Sigmoid colon (tissue), 6 donors: ENCODE measurements at regions not wholly inside any gene's neighbourhood (a gene's known extent, or its start where the extent isn't known, plus 50 kb on each side); places are given as distances from the start of the nearest gene placed in this dataset.

ENCODE experiments used
- DNase-seq: peaks from one replicate; pipeline ENCODE4 v3.0.0-alpha.2; 2019
- H3K27ac ChIP-seq, 4 donors: fragments of 200-600 bp; sonication (generic); one replicate each; pipeline ENCODE4 v1.5.1; 2016 to 2019; ENCODE audit warnings: mild to moderate bottlenecking in 1 of 4
- H3K27me3 ChIP-seq, 3 donors: fragments of 200-600 bp; sonication (generic); one replicate each; pipeline ENCODE4 v1.5.1; 2019; ENCODE audit warnings: mild to moderate bottlenecking in 1 of 3
- H3K36me3 ChIP-seq, 4 donors: fragments of 200-600 bp; sonication (generic); one replicate each; pipeline ENCODE4 v1.5.1; 2016 to 2019
- H3K4me1 ChIP-seq, 4 donors: fragments of 200-600 bp; sonication (generic); one replicate each; pipeline ENCODE4 v1.5.1; 2017 to 2019
- H3K4me3 ChIP-seq, 4 donors: fragments of 200-600 bp; sonication (generic); one replicate each; pipeline ENCODE4 v1.5.1; 2017 to 2019; ENCODE audit warnings: mild to moderate bottlenecking in 2 of 4, moderate library complexity in 1 of 4
- H3K9me3 ChIP-seq, 4 donors: fragments of 200-600 bp in 3 of 4; sonication (generic) in 3 of 4; one replicate each; pipeline versions ENCODE4 v1.5.1 to v1.6.1; 2013 to 2019
- EP300 ChIP-seq, 4 donors: sonication (generic); formaldehyde crosslinking; IDR thresholded peaks; one replicate each; pipeline ENCODE4 v1.6.1; 2017; ENCODE audit warnings: antibody characterized with exemption in 4 of 4
- POLR2A ChIP-seq, 2 donors: fragments of 450-650 bp; IDR thresholded peaks; one replicate each; pipeline ENCODE4 v1.6.1; 2016; ENCODE audit warnings: antibody characterized with exemption in 2 of 2, mild to moderate bottlenecking in 2 of 2, moderate library complexity in 2 of 2
- POLR2AphosphoS5 ChIP-seq, 4 donors: sonication (generic); formaldehyde crosslinking; IDR thresholded peaks; one replicate each; pipeline ENCODE4 v1.6.1; 2017; ENCODE audit warnings: antibody characterized with exemption in 4 of 4
- WGBS, 2 donors: extraction: QIAGEN DNeasy Blood & Tissue Kit; methylation state at CpG; one replicate each; pipeline ENCODE4 v1.1.7; 2013; 5-methylcytosine and 5-hydroxymethylcytosine counted together
- intact Hi-C: fragments of 100-400 bp; cut with DNase I; formaldehyde crosslinking; loops from one replicate; pipeline ENCODE4 v1.15.1; 2023
- TF ChIP-seq, protein P1 (sequence below), 4 experiments: fragments of 450-650 bp in 3 of 4; fragments of 200-600 bp in 1 of 4; IDR thresholded peaks; one replicate each; pipeline ENCODE4 v1.5.1; 2016 to 2019; ENCODE audit warnings: antibody characterized with exemption in 4 of 4, mild to moderate bottlenecking in 3 of 4, moderate library complexity in 2 of 4
- donor health status: healthy with polysubstance abuse.
- donor health status: healthy.

DNA sequence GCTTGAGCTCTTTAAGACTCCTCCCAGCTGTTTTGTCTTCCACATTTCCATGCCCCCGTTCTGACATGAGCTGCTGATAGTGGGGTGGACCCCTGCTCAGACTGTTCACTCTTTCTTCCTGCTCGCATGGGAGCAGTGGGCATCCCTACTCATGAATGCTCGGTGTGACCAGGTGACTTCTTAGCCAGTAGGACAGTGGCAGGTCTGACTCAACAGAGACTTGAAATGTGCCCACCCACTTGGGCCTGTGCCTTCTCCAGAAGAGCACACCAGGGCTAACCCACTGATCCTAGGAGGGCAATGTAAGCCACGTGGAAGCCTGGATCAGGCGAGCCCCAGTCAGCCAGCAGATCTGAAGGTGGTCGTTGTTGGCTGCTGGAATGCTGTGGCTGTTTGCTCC is 582.0 kb downstream of the QKI start:
- Histone ChIP-seq H3K4me1 (peaks cover 0 to 7% (median 0%) of the 10 kb centered on the region in 4 donors), H3K27ac (no peak overlapping the region), H3K4me3 (no peak overlapping the region), H3K9me3 (no peaks in the 10 kb centered on the region), H3K36me3 (no peaks in the 10 kb centered on the region), H3K27me3 (no peaks in the 10 kb centered on the region)
- TF ChIP-seq POLR2AphosphoS5 (IDR thresholded peaks at IDR 0.05) (no peak), POLR2A (IDR thresholded peaks at IDR 0.05) (no peak), EP300 (IDR thresholded peaks at IDR 0.05) (no peak)
- TF ChIP-seq, protein P1, sequence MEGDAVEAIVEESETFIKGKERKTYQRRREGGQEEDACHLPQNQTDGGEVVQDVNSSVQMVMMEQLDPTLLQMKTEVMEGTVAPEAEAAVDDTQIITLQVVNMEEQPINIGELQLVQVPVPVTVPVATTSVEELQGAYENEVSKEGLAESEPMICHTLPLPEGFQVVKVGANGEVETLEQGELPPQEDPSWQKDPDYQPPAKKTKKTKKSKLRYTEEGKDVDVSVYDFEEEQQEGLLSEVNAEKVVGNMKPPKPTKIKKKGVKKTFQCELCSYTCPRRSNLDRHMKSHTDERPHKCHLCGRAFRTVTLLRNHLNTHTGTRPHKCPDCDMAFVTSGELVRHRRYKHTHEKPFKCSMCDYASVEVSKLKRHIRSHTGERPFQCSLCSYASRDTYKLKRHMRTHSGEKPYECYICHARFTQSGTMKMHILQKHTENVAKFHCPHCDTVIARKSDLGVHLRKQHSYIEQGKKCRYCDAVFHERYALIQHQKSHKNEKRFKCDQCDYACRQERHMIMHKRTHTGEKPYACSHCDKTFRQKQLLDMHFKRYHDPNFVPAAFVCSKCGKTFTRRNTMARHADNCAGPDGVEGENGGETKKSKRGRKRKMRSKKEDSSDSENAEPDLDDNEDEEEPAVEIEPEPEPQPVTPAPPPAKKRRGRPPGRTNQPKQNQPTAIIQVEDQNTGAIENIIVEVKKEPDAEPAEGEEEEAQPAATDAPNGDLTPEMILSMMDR (IDR thresholded peaks at IDR 0.05): no peak
- intact Hi-C loops: no loop called here
- no peak for DNase-seq
- WGBS, 2 donors: 80 to 88% methylated on average over 6 of the region's 6 CpGs

DNA sequence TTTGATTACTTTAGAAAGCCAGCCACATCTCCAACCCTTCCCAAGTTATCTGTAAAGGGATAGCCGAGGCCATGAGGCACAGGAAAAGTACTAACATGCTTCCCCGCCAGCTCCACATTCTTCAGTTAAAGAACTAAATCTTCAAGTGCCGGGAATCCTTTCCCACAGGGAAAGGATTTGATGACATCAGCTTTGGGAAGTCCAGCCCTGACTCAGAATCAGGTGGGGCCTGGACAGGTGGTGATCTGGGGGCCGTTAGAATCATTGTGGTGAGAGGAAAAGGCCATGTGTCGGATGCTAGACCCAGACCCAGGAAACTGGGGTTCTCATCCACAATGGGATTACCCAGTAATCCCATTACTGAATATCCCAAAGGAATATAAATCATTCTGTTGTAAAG is 580.0 kb downstream of the QKI start:
- Histone ChIP-seq H3K4me3 (no peak overlapping the region), H3K36me3 (no peaks in the 10 kb centered on the region), H3K9me3 (no peaks in the 10 kb centered on the region), H3K4me1 (peaks cover 0 to 3% (median 0%) of the 10 kb centered on the region in 4 donors), H3K27ac (no peak overlapping the region), H3K27me3 (no peaks in the 10 kb centered on the region)
- TF ChIP-seq EP300 (IDR thresholded peaks at IDR 0.05) (no peak), POLR2AphosphoS5 (IDR thresholded peaks at IDR 0.05) (no peak), POLR2A (IDR thresholded peaks at IDR 0.05) (no peak)
- TF ChIP-seq, protein P1 (IDR thresholded peaks at IDR 0.05): no peak
- no peak for DNase-seq
- 79 to 83% methylated on average over 5 of the region's 5 CpGs for WGBS, 2 donors
- intact Hi-C loops: no loop called here

DNA sequence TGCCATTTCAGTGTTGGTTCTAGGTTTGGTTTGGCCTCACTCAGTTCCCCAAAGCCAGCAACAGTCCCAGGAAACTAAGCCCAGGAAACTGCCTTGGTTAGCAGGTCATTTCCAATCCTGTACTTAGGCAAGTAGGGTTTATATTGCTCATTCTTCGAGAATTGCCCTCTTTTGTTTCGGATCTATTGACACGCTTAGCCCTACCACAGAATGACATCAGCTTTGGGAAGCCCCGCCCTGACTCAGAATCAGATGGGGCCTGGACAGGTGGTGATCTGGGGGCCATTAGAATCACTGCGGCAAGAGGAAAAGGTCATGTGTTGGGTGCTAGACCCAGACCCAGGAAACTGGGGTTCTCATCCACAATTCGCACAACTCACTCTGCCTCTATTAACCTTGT is 578.2 kb downstream of the QKI start:
- DNase-seq: no peak
- no peaks in the 10 kb centered on the region for H3K4me1 ChIP-seq
- H3K4me3 ChIP-seq: no peak overlapping the region
- 83 to 91% methylated on average over 6 of the region's 6 CpGs for WGBS, 2 donors
- TF ChIP-seq POLR2A (IDR thresholded peaks at IDR 0.05): no peak
- no peak for TF ChIP-seq POLR2AphosphoS5 (IDR thresholded peaks at IDR 0.05)
- no peak for TF ChIP-seq EP300 (IDR thresholded peaks at IDR 0.05)
- TF ChIP-seq, protein P1 (IDR thresholded peaks at IDR 0.05): no peak
- no peak overlapping the region for H3K27ac ChIP-seq
- H3K9me3 ChIP-seq: no peaks in the 10 kb centered on the region
- no peaks in the 10 kb centered on the region for H3K36me3 ChIP-seq
- intact Hi-C loops: no loop called here
- H3K27me3 ChIP-seq: no peaks in the 10 kb centered on the region

DNA sequence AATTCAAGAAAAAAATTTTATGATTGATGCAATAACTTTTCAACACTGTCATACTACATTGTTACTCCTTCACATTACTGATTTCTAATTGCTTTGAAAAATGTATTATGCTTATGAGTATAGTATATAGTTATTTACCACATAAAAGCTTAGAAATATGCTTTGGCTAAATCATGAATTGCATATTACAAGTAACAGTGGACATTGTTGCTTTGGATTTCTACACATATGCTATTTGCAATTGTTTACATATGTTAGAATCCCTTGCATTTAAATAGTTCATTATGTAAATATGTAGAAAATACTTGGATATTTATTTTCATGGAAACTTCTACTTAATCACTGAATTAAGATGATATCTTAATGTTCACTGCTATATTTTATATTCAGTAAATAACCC is 577.5 kb downstream of the QKI start:
- Histone ChIP-seq H3K27ac (no peak overlapping the region), H3K4me1 (no peaks in the 10 kb centered on the region), H3K36me3 (no peaks in the 10 kb centered on the region), H3K9me3 (no peaks in the 10 kb centered on the region), H3K4me3 (no peak overlapping the region), H3K27me3 (no peaks in the 10 kb centered on the region)
- intact Hi-C loops: no loop called here
- no peak for DNase-seq
- no peak for TF ChIP-seq POLR2AphosphoS5 (IDR thresholded peaks at IDR 0.05)
- TF ChIP-seq, protein P1 (IDR thresholded peaks at IDR 0.05): no peak
- TF ChIP-seq POLR2A (IDR thresholded peaks at IDR 0.05): no peak
- TF ChIP-seq EP300 (IDR thresholded peaks at IDR 0.05): no peak

DNA sequence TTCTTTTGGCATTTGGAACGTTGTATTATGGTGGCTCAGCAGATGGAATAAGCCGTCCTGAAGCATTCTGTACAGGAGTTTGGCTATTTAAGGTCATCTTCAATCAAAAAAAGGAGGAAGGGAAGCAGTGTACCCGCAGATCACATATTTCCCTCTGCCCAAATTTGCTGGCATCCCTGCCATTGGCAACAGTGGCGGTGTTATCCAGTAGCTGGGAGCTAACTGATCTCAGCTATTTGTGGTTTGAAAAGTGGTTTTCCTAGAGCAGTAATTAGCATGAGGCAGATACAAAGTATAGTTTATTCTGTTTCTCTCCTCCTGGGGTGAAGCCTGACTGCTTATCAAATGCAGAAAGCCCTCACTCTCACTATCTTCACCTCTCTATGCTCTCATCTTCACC is 576.8 kb downstream of the QKI start:
- WGBS, 2 donors: 74 to 84% methylated on average over 4 of the region's 4 CpGs
- DNase-seq: no peak
- H3K4me1 ChIP-seq: no peaks in the 10 kb centered on the region
- no peaks in the 10 kb centered on the region for H3K36me3 ChIP-seq
- no peak overlapping the region for H3K27ac ChIP-seq
- no peaks in the 10 kb centered on the region for H3K27me3 ChIP-seq
- intact Hi-C loops: no loop called here
- no peaks in the 10 kb centered on the region for H3K9me3 ChIP-seq
- H3K4me3 ChIP-seq: no peak overlapping the region
- TF ChIP-seq, protein P1 (IDR thresholded peaks at IDR 0.05): no peak
- TF ChIP-seq POLR2AphosphoS5 (IDR thresholded peaks at IDR 0.05): no peak
